ENCODE measurements at regions not wholly inside any gene's neighbourhood (a gene's known extent, or its start where the extent isn't known, plus 50 kb on each side); places are given as distances from the start of the nearest gene placed in this dataset.

- no peak for TF ChIP-seq CTCF (IDR thresholded peaks at IDR 0.05; ENCODE audit: low read depth, low read length)
- no peak for TF ChIP-seq EZH2phosphoT487 (IDR thresholded peaks at IDR 0.05; ENCODE audit: low read depth)
Measured at GRCh38 chr6:130613176-130613575, 214.0 kb upstream of the SMLR1 start.

Measured in OCI-LY3 (cell line).